Activated naive CD4-positive, alpha-beta T cell treated with anti-CD3 and anti-CD28 coated beads for 36 hours (primary cell): ENCODE measurements at regions not wholly inside any gene's neighbourhood (a gene's known extent, or its start where the extent isn't known, plus 50 kb on each side); places are given as distances from the start of the nearest gene placed in this dataset.
"Not testable (repeated sequence)": the region's sequence is repeated elsewhere in the genome, so short reads cannot be mapped to it uniquely, and the experiment has no call there.

Experiments
- CTCF ChIA-PET: fragments of 350-600 bp; sonication (Branson Sonifier 250); formaldehyde crosslinking; loops from one replicate; lab custom pipeline; 2021; ENCODE audit warnings: antibody characterized with exemption; lab: Charles Lee
- DNase-seq: peaks from one replicate; pipeline ENCODE4 v3.0.0-alpha.2; 2020
- H3K27ac Mint-ChIP-seq: one replicate; pipeline ENCODE4 v1.8.0; 2021; ENCODE audit warnings: mild to moderate bottlenecking, mixed read lengths
- H3K27me3 Mint-ChIP-seq: one replicate; pipeline ENCODE4 v1.8.0; 2021; ENCODE audit warnings: low read depth, mixed read lengths
- H3K36me3 Mint-ChIP-seq: one replicate; pipeline ENCODE4 v1.8.0; 2021; ENCODE audit warnings: low read depth, mixed read lengths
- H3K4me1 Mint-ChIP-seq: one replicate; pipeline ENCODE4 v1.8.0; 2021; ENCODE audit warnings: low read depth, mixed read lengths
- H3K4me3 Mint-ChIP-seq: one replicate; pipeline ENCODE4 v1.8.0; 2021; ENCODE audit warnings: mild to moderate bottlenecking, moderate library complexity, mixed read lengths
- H3K9me3 Mint-ChIP-seq: one replicate; pipeline ENCODE4 v1.8.0; 2021; ENCODE audit warnings: mixed read lengths
- intact Hi-C: fragments of 100-400 bp; cut with micrococcal nuclease; formaldehyde crosslinking; loops from one replicate; pipeline ENCODE4 v1.15.1; 2023

DNA sequence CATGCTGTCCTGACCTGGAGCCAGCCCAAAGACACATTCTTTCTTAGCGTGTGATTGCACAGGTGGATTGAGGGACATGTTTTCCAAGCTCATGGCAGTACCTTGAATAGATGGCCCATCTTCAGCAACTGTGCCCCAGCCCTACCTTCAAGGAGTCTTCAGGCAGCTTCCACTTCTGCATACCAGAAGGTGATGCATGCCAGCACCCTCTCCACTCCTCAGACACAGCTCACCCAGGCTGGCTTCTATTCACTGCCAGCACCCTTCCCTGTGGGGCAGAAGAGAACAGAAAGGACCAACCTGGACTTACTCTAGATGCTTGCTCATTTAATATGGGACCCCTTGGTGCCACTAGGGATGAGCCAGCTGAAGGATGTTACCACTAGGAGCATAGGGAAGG lies 466.4 kb upstream of the ISX start:
- Mint-ChIP-seq H3K9me3 (peaks cover 2% of the 10 kb centered on the region), H3K4me3 (no peak overlapping the region), H3K27me3 (peaks cover 8% of the 10 kb centered on the region), H3K36me3 (no peaks in the 10 kb centered on the region), H3K4me1 (no peaks in the 10 kb centered on the region), H3K27ac (no peak overlapping the region)
- intact Hi-C loops = no loop called here
- DNase-seq = no peak
- CTCF ChIA-PET = no interaction called here

DNA sequence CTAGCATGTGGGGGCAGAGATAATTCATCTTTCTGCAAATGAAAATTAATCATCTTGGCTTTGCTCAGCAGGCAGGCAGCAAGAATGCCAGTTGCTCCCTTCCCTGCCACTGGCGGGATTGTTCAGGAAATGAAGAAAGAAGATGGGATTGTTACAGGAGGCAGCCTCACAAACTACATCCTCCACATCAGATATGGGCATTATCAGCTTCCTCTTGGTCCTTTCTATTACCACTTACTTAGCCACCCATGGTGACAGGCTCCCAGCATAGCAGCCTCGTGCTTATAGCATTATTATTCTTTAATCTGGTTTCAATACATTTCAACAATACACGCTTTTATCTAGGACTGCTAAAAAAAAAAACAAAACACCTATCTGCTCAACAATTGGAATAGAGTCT lies 461.6 kb upstream of the ISX start:
- Mint-ChIP-seq H3K9me3 (no peaks in the 10 kb centered on the region), H3K4me1 (no peaks in the 10 kb centered on the region), H3K27ac (no peak overlapping the region), H3K36me3 (no peaks in the 10 kb centered on the region), H3K4me3 (no peak overlapping the region), H3K27me3 (peaks cover 14% of the 10 kb centered on the region)
- CTCF ChIA-PET = no interaction called here
- intact Hi-C loops = no loop called here
- no peak for DNase-seq

DNA sequence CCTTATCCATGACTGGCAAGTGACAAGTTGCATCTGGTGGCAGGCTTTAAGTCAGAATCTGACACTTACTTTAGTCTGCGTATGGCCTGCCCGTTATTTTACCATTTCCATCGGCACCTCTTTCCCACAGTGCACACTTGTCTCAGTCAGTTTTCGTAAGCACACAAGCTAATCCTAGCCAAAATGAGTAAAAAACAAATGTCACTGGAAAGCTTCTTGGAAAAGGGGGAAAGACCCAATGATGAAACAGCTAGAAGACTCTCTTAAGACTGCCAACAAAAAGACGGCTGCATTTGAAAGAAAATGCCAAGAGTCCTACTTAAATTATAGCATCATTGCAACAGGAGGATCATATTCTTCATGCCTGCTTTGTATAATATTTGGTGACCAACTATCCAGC lies 457.9 kb upstream of the ISX start:
- intact Hi-C loops = no loop called here
- Mint-ChIP-seq H3K9me3 (peaks cover 2% of the 10 kb centered on the region), H3K4me3 (no peak overlapping the region), H3K27me3 (peaks cover 11% of the 10 kb centered on the region), H3K27ac (no peak overlapping the region), H3K36me3 (no peaks in the 10 kb centered on the region), H3K4me1 (no peaks in the 10 kb centered on the region)
- CTCF ChIA-PET = no interaction called here
- DNase-seq = no peak

DNA sequence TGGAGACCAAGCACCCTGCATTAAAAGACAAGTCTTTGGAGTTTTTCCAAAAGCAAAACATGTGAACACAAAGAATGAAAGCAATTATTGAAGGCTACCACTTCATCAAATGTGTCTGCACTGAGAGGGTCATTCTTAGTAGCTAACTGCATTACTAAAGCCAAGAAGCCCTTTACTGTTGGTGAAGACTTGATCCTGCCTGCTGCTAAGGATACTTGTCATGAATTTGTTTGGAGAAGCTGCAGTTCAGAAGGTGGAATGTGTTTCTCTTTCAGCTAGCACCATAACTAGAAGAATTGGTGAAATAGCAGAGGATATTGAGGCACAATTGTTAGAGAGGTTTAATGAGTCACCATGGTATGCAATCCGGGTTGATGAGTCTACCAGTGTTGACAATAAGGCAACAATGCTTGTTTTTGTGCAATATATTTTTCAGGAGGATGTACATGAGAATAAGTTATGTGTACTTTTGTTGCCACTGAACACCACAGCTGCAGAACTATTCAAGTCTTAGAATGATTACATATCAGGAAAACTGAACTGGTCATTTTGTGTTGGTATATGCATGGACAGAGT lies 457.3 kb upstream of the ISX start:
- Mint-ChIP-seq H3K4me1 (no peaks in the 10 kb centered on the region), H3K27me3 (peaks cover 16% of the 10 kb centered on the region), H3K36me3 (no peaks in the 10 kb centered on the region), H3K4me3 (no peak overlapping the region), H3K9me3 (peaks cover 2% of the 10 kb centered on the region), H3K27ac (no peak overlapping the region)
- intact Hi-C loops = no loop called here
- CTCF ChIA-PET = no interaction called here
- no peak for DNase-seq

DNA sequence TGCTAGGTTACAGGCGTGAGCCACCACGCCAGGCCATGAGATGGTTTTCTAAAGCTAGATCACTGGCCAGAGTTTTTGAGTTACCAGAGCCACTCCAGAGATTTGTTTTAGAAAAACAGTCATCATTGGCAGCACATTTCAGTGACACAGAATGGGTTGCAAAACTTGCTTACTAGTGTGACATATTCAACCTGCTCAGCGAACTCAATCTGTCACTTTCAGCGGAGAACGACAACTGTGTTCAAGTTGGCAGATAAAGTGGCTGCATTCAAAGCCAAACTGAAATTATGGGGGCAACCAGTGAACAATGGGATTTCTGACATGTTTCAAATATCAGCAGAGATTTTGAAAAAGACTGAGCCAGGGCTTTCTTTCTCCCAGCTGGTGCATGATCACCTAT lies 456.3 kb upstream of the ISX start:
- H3K36me3 Mint-ChIP-seq = no peaks in the 10 kb centered on the region
- H3K4me3 Mint-ChIP-seq = no peak overlapping the region
- H3K4me1 Mint-ChIP-seq = no peaks in the 10 kb centered on the region
- CTCF ChIA-PET = no interaction called here
- H3K27me3 Mint-ChIP-seq = peaks cover 13% of the 10 kb centered on the region
- no peak overlapping the region for H3K27ac Mint-ChIP-seq
- intact Hi-C loops = no loop called here
- peaks cover 2% of the 10 kb centered on the region for H3K9me3 Mint-ChIP-seq
- no peak for DNase-seq

DNA sequence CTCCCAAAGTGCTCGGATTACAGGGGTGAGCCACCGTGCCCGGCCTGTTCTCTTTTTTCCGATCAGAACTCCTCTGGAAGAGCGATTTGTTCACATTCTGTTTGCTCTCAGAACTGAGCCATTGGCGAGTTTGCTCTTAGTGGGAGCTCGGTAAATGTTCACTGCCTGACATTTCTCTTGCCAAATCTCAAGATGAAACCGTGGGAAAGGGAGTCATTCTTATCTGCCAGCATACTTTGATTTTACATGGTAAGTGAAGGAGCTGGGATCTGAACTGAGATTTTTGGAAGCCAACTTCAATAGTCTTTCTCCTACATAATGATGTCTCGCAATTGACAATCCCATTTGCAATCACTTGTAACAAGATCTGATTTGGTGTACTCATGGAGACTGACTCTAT lies 445.8 kb upstream of the ISX start:
- intact Hi-C loops = no loop called here
- Mint-ChIP-seq H3K27ac (no peak overlapping the region), H3K36me3 (no peaks in the 10 kb centered on the region), H3K27me3 (peaks cover 2% of the 10 kb centered on the region), H3K9me3 (no peaks in the 10 kb centered on the region), H3K4me1 (no peaks in the 10 kb centered on the region), H3K4me3 (no peak overlapping the region)
- CTCF ChIA-PET = no interaction called here
- no peak for DNase-seq

DNA sequence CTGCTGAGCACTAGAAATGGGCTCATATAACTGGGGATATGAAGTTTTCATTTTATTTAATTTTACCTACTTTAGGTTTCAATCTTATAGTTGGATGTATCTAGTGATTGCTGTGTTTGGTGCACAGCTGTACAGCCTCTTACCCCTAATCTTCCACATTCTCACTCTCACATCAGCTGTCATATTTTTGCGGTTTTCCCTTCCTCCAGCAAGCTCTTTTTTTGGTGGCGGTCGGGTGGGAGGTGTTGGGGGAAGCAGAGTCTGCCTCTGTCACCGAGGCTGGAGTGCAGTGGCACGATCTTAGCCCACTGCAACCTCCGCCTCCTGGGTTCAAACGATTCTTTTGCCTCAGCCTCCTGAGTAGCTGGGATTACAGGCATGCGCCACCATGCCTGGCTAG lies 445.1 kb upstream of the ISX start:
- CTCF ChIA-PET = interaction anchor here (0.7 kb wide), 1 partner anchor 404 kb away, joined by 3 read pairs; no protein-coding TSS in a partner anchor
- no peaks in the 10 kb centered on the region for H3K36me3 Mint-ChIP-seq
- H3K9me3 Mint-ChIP-seq = no peaks in the 10 kb centered on the region
- intact Hi-C loops = no loop called here
- DNase-seq = no peak
- H3K27me3 Mint-ChIP-seq = peaks cover 2% of the 10 kb centered on the region
- H3K4me3 Mint-ChIP-seq = no peak overlapping the region
- H3K27ac Mint-ChIP-seq = no peak overlapping the region
- no peaks in the 10 kb centered on the region for H3K4me1 Mint-ChIP-seq

DNA sequence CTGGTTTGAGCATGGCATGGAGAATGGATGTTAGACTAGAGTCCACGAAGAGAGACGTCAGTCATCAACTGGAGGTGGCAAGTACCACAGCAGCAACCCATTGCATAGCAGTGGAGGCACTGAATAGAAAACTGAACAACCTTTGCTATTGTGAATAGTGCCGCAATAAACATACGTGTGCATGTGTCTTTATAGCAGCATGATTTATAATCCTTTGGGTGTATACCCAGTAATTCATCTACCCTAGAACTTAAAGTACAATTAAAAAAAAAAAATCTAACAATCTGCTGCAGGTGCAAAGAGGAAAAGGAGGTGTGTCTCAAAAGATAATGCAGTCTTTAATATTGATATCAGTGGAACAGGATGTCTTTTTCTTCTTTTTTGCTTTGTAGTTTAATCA lies 443.4 kb upstream of the ISX start:
- H3K4me1 Mint-ChIP-seq = no peaks in the 10 kb centered on the region
- no peaks in the 10 kb centered on the region for H3K9me3 Mint-ChIP-seq
- H3K4me3 Mint-ChIP-seq = no peak overlapping the region
- intact Hi-C loops = no loop called here
- H3K36me3 Mint-ChIP-seq = no peaks in the 10 kb centered on the region
- peaks cover 2% of the 10 kb centered on the region for H3K27me3 Mint-ChIP-seq
- H3K27ac Mint-ChIP-seq = no peak overlapping the region
- CTCF ChIA-PET = no interaction called here
- DNase-seq = no peak

DNA sequence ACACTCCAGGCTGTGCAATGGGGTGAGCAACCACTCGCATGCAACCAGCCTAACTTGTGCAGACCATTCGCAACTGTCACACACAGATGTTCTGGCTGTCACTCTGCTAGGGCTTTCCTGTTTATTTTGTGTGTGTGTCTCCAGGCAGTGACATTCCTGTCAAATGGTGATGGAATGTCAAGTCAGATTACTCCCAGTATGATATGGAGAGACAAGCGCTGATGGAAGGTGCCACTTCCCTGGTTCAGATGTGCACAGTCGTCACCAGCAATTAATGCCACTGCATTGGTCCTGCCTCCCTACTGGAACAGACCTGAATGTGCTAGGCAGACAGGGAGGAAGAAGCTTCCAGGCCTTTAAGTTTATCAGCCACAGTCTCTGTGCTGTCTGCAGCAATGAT lies 442.4 kb upstream of the ISX start:
- CTCF ChIA-PET = no interaction called here
- peaks cover 2% of the 10 kb centered on the region for H3K27me3 Mint-ChIP-seq
- no peak overlapping the region for H3K27ac Mint-ChIP-seq
- no peaks in the 10 kb centered on the region for H3K9me3 Mint-ChIP-seq
- no peak overlapping the region for H3K4me3 Mint-ChIP-seq
- no peak for DNase-seq
- H3K36me3 Mint-ChIP-seq = no peaks in the 10 kb centered on the region
- intact Hi-C loops = no loop called here
- H3K4me1 Mint-ChIP-seq = no peaks in the 10 kb centered on the region

DNA sequence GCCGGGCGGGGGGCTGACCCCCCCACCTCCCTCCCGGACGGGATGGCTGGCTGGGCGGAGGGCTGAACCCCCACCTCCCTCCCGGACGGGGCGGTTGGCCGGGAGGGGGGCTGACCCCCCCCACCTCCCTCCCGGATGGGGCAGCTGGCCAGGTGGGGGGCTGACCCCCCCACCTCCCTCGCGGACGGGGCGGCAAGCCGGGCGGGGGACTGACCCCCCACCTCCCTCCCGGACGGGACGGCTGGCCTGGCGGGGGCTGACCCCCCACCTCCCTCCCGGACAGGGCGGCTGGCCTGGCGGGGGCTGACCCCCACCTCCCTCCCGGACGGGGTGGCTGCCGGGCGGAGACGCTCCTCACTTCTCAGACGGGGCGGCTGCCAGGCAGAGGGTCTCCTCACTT lies 440.1 kb upstream of the ISX start:
- DNase-seq, H3K27me3 Mint-ChIP-seq, H3K4me3 Mint-ChIP-seq, H3K4me1 Mint-ChIP-seq, H3K27ac Mint-ChIP-seq, H3K36me3 Mint-ChIP-seq, CTCF ChIA-PET, H3K9me3 Mint-ChIP-seq, intact Hi-C loops: not testable (repeated sequence)

DNA sequence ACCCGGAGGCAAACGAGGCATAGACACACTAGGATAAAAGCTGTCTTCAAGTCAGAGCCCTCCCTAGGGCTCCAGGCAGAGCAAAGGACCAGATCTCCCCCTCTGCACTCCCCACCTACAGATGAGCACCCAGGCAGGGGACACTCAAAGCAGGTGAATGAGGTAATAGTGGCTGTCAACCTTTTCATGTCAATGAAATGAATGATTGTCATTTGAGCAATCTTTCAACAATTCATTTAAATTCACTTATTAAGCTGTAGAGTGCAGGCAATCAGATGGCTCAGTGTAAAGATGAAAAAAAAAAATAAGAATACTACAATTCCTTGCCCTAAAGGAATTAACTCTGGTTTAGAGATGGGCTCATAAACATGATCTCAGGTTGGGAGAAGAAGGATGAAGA lies 427.8 kb upstream of the ISX start:
- Mint-ChIP-seq H3K27me3 (peaks cover 3% of the 10 kb centered on the region), H3K36me3 (no peaks in the 10 kb centered on the region), H3K4me3 (no peak overlapping the region), H3K9me3 (no peaks in the 10 kb centered on the region), H3K4me1 (no peaks in the 10 kb centered on the region), H3K27ac (no peak overlapping the region)
- intact Hi-C loops = no loop called here
- CTCF ChIA-PET = no interaction called here
- DNase-seq = no peak

DNA sequence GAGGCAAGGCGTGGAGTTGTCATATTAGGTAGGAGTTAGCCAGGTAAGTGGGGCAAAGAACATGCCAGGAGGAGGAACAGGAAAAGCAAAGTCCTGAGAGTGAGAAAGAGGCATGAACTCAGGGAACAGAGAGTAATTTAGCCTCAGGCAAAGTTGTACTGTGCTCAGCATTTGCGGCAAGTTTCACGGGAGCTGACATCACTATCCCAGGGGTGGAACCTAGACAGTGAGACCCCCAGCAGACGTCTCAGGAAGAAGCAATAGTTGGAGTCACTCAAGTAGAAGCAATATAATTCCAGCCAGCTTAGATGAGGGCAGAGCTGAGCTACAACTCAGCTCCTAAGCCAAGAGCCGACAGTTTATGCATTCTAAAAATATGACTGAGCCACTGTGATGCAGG lies 426.0 kb upstream of the ISX start:
- no peaks in the 10 kb centered on the region for H3K4me1 Mint-ChIP-seq
- H3K36me3 Mint-ChIP-seq = no peaks in the 10 kb centered on the region
- no peak overlapping the region for H3K27ac Mint-ChIP-seq
- DNase-seq = no peak
- CTCF ChIA-PET = no interaction called here
- H3K9me3 Mint-ChIP-seq = no peaks in the 10 kb centered on the region
- no peak overlapping the region for H3K4me3 Mint-ChIP-seq
- H3K27me3 Mint-ChIP-seq = peaks cover 2% of the 10 kb centered on the region
- intact Hi-C loops = no loop called here

DNA sequence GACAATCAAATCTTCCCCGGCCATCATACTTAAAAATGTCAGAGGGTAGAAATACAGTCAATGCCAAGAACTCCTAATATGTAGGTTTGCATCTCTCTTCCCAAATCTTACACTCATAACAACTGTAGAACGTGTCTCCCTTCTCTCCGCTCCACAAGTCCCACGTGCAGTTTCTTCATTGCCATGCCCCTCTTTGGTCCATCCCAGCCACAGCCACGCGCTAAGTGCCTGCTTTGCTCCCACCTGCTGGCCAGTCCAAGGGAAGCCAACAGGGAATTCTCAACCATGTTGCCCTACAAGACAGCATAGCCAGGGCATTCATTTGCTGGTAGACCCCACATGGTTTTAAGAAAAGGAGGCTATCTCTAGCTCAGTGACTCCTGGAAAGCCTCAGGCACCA lies 420.6 kb upstream of the ISX start:
- Mint-ChIP-seq H3K27ac (no peak overlapping the region), H3K4me1 (no peaks in the 10 kb centered on the region), H3K27me3 (peaks cover 2% of the 10 kb centered on the region), H3K36me3 (no peaks in the 10 kb centered on the region), H3K9me3 (no peaks in the 10 kb centered on the region), H3K4me3 (no peak overlapping the region)
- DNase-seq = no peak
- intact Hi-C loops = no loop called here
- CTCF ChIA-PET = no interaction called here

DNA sequence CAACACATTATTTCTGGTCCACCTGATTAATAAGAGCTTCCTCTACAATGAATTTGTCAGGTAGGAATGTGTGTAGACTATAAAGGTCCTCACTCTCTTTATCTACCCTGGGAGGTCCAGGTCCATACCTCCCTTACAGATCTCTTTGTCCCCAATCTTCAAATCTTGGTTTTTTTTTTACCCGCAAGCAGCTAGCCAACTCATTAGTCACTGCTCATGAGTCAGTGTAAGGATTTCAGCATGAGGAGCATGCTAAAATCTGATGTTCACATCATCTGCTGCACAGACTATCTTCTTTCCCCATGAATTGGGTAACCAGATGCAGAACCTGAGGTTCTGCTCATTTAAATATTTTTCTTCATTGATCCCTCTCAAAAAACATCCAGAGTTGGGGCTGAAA lies 397.0 kb upstream of the ISX start:
- no peak for DNase-seq
- Mint-ChIP-seq H3K4me3 (no peak overlapping the region), H3K27me3 (no peaks in the 10 kb centered on the region), H3K27ac (no peak overlapping the region), H3K4me1 (no peaks in the 10 kb centered on the region), H3K36me3 (no peaks in the 10 kb centered on the region), H3K9me3 (peaks cover 2% of the 10 kb centered on the region)
- intact Hi-C loops = no loop called here
- CTCF ChIA-PET = no interaction called here
